Keratinocyte (primary cell): ENCODE measurements at regions not wholly inside any gene's neighbourhood (a gene's known extent, or its start where the extent isn't known, plus 50 kb on each side); places are given as distances from the start of the nearest gene placed in this dataset.

Experiments
- DNase-seq: peaks from one replicate; pipeline ENCODE4 v3.0.0-alpha.2; 2011; ENCODE audit warnings: low read depth, missing footprints, low spot score
- FAIRE-seq: peaks from 2 replicates; lab custom pipeline; 2011; peaks lifted over from hg19 to GRCh38; lab: Jason Lieb, UNC
- H2AFZ ChIP-seq: 2 replicates; pipeline ENCODE4 v1.6.0; 2012; ENCODE audit warnings: low read length, control low read depth, inconsistent platforms; ENCODE audit not compliant: control insufficient read depth
- H3K27ac ChIP-seq: 2 replicates; pipeline ENCODE4 v1.5.1; 2011; ENCODE audit warnings: low read length; ENCODE audit not compliant: control insufficient read depth, insufficient read depth
- H3K27me3 ChIP-seq: 3 replicates; pipeline ENCODE4 v1.6.0; 2011; ENCODE audit warnings: low read length; ENCODE audit not compliant: control insufficient read depth, insufficient read depth; ENCODE audit errors: extremely low read depth
- H3K36me3 ChIP-seq, 2 experiments: 2 replicates in 1 of 2; 3 replicates in 1 of 2; pipeline ENCODE4 v1.5.1; 2011; ENCODE audit warnings: low read length in 2 of 2, mild to moderate bottlenecking in 1 of 2; ENCODE audit not compliant: control insufficient read depth in 2 of 2, insufficient read depth in 2 of 2; ENCODE audit errors: extremely low read depth in 1 of 2
- H3K4me1 ChIP-seq: 3 replicates; pipeline ENCODE4 v1.5.1; 2011; ENCODE audit warnings: low read length; ENCODE audit not compliant: control insufficient read depth, insufficient read depth; ENCODE audit errors: extremely low read depth
- H3K4me2 ChIP-seq: 3 replicates; pipeline ENCODE4 v1.6.0; 2011; ENCODE audit warnings: low read depth, low read length; ENCODE audit not compliant: control insufficient read depth, insufficient read depth; ENCODE audit errors: extremely low read depth
- H3K4me3 ChIP-seq, 3 experiments: fragments of 200-600 bp in 1 of 3; sonication (generic) in 1 of 3; 2 replicates in 2 of 3; 3 replicates in 1 of 3; pipeline ENCODE4 v1.5.1; 2011 to 2016; ENCODE audit warnings: low read length in 3 of 3, mild to moderate bottlenecking in 3 of 3, control low read depth in 2 of 3, inconsistent platforms in 1 of 3, low read depth in 1 of 3, mixed read lengths in 1 of 3, mixed run types in 1 of 3, moderate library complexity in 1 of 3; ENCODE audit not compliant: control insufficient read depth in 2 of 3, insufficient read depth in 2 of 3; ENCODE audit errors: extremely low read depth in 1 of 3
- H3K79me2 ChIP-seq: 2 replicates; pipeline ENCODE4 v1.6.0; 2012; ENCODE audit warnings: low read length; ENCODE audit not compliant: control insufficient read depth, insufficient read depth
- H3K9ac ChIP-seq: 3 replicates; pipeline ENCODE4 v1.6.0; 2011; ENCODE audit warnings: low read length; ENCODE audit not compliant: control insufficient read depth, insufficient read depth; ENCODE audit errors: extremely low read depth
- H3K9me1 ChIP-seq: 3 replicates; pipeline ENCODE4 v1.6.0; 2011; ENCODE audit warnings: low read length; ENCODE audit not compliant: control insufficient read depth, insufficient read depth; ENCODE audit errors: extremely low read depth
- H3K9me3 ChIP-seq: 2 replicates; pipeline ENCODE4 v1.5.1; 2012; ENCODE audit warnings: low read depth, low read length; ENCODE audit not compliant: control insufficient read depth
- H4K20me1 ChIP-seq: 3 replicates; pipeline ENCODE4 v1.6.0; 2011; ENCODE audit warnings: low read length; ENCODE audit not compliant: control insufficient read depth, insufficient read depth; ENCODE audit errors: extremely low read depth
- EZH2 ChIP-seq: IDR thresholded peaks from one replicate; pipeline ENCODE4 v1.6.1; 2012; ENCODE audit warnings: inconsistent platforms, mild to moderate bottlenecking, low read length, moderate library complexity
- dilution Hi-C: fragments of 300-500 bp; cut with MboI; formaldehyde crosslinking; loops from one replicate; pipeline ENCODE4 v1.7.0; 2020; ENCODE audit warnings: low sequenced_read_pairs; ENCODE audit not compliant: extremely low pct_ligation_motif_present
- TF ChIP-seq, protein P1 (sequence below), 3 experiments: IDR thresholded peaks in 1 of 3; conservative IDR thresholded peaks in 1 of 3; optimal IDR thresholded peaks in 1 of 3; 2 replicates in 2 of 3; 3 replicates in 1 of 3; pipeline versions ENCODE3 to v1.5.1; 2011; ENCODE audit warnings: low read length in 3 of 3, mild to moderate bottlenecking in 3 of 3, moderate library complexity in 2 of 3, control low read depth in 1 of 3, inconsistent platforms in 1 of 3; ENCODE audit not compliant: insufficient read depth in 2 of 3; ENCODE audit errors: extremely low read depth in 1 of 3

- Histone ChIP-seq H3K9ac (no peak overlapping the region), H3K79me2 (no peaks in the 10 kb centered on the region), H3K9me1 (no peaks in the 10 kb centered on the region), H3K36me3 (no peaks in the 10 kb centered on the region), H3K4me1 (peaks cover 5% of the 10 kb centered on the region), H3K27me3 (no peaks in the 10 kb centered on the region), H3K4me2 (no peak overlapping the region), H3K9me3 (no peaks in the 10 kb centered on the region), H4K20me1 (no peaks in the 10 kb centered on the region), H3K4me3 (no peak overlapping the region), H2AFZ (peak overlapping the region; percentile 19), H3K27ac (no peak overlapping the region)
- DNase-seq (no peak), FAIRE-seq (peak; percentile 61)
- TF ChIP-seq, protein P1, sequence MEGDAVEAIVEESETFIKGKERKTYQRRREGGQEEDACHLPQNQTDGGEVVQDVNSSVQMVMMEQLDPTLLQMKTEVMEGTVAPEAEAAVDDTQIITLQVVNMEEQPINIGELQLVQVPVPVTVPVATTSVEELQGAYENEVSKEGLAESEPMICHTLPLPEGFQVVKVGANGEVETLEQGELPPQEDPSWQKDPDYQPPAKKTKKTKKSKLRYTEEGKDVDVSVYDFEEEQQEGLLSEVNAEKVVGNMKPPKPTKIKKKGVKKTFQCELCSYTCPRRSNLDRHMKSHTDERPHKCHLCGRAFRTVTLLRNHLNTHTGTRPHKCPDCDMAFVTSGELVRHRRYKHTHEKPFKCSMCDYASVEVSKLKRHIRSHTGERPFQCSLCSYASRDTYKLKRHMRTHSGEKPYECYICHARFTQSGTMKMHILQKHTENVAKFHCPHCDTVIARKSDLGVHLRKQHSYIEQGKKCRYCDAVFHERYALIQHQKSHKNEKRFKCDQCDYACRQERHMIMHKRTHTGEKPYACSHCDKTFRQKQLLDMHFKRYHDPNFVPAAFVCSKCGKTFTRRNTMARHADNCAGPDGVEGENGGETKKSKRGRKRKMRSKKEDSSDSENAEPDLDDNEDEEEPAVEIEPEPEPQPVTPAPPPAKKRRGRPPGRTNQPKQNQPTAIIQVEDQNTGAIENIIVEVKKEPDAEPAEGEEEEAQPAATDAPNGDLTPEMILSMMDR (optimal IDR thresholded peaks at IDR 0.05 in 1 of 3, IDR thresholded peaks at IDR 0.05 in 1 of 3, conservative IDR thresholded peaks at IDR 0.05 in 1 of 3; ENCODE audit: extremely low read depth in 1 of 3, insufficient read depth in 2 of 3, low read length in 3 of 3), result no peak
- TF ChIP-seq EZH2, result no peak
- dilution Hi-C loops, result no loop called here
Observed at GRCh38 chr1:219041141-219041540, 132.5 kb upstream of the LYPLAL1 start.

DNA sequence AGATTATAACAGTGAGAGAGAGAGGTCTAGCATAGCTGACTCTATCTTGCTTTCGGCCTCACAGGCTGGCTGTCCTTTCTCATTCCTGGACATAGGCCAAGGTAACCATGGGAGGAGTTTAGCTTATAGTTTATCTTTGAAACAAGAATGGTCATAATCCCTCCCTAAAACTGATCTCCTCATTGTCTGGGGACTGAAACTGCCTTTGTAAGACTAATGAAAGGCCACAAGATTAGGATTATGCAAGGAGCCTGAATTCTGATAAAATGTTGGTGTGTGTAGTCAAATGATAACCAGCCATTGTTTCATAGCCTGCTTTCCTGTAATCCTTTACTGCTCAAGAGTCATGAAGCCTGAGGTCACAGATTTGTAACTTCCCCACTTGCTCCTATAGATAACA, 131.9 kb upstream of the LYPLAL1 start:
- Histone ChIP-seq H3K4me2 (no peak overlapping the region), H2AFZ (peak overlapping the region; percentile 58), H3K9ac (no peak overlapping the region), H3K4me3 (no peak overlapping the region), H3K4me1 (peaks cover 5% of the 10 kb centered on the region), H4K20me1 (no peaks in the 10 kb centered on the region), H3K27ac (no peak overlapping the region), H3K79me2 (no peaks in the 10 kb centered on the region), H3K9me3 (no peaks in the 10 kb centered on the region), H3K9me1 (no peaks in the 10 kb centered on the region), H3K36me3 (no peaks in the 10 kb centered on the region), H3K27me3 (no peaks in the 10 kb centered on the region)
- FAIRE-seq (no peak), DNase-seq (no peak)
- TF ChIP-seq, protein P1 (optimal IDR thresholded peaks at IDR 0.05 in 1 of 3, IDR thresholded peaks at IDR 0.05 in 1 of 3, conservative IDR thresholded peaks at IDR 0.05 in 1 of 3; ENCODE audit: extremely low read depth in 1 of 3, insufficient read depth in 2 of 3, low read length in 3 of 3), result no peak
- TF ChIP-seq EZH2, result no peak
- dilution Hi-C loops, result no loop called here
